Stimulated activated CD4-positive, alpha-beta T cell treated with anti-CD3 and anti-CD28 coated beads, Interleukin-1b, Interleukin-23, amount 100 ng/mL, for 24 hours (primary cell): ENCODE measurements at regions not wholly inside any gene's neighbourhood (a gene's known extent, or its start where the extent isn't known, plus 50 kb on each side); places are given as distances from the start of the nearest gene placed in this dataset.

Experiments
- DNase-seq, 4 experiments: peaks; one replicate each; pipeline ENCODE4 v3.0.0-alpha.2; 2020; ENCODE audit warnings: low read depth in 4 of 4, low spot score in 1 of 4

GRCh38 chr12:65517656-65518210, 239.2 kb downstream of the MSRB3 start:
- no peak for DNase-seq

DNA sequence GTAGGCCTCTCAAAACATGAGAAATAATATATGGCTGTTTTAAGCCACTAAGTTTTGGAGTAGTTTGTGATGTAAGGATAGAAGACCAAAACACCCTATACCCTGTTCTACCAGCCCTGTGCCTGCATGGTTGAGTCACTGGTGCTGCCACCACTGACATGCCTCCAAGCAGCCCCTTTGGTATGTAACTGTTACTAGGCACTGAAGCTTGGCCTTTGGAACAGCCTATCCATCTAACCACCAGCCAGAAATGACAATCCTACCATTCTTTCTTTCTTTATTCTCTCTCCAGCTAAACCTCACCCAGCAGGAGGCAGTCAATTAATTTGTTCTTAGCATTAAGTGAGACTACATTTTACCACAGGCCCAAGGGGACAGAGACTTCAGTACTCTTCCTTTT, 240.3 kb downstream of the MSRB3 start:
- no peak for DNase-seq

- no peak for DNase-seq
Observed at GRCh38 chr12:65520658-65521057, 242.2 kb downstream of the MSRB3 start.

DNA sequence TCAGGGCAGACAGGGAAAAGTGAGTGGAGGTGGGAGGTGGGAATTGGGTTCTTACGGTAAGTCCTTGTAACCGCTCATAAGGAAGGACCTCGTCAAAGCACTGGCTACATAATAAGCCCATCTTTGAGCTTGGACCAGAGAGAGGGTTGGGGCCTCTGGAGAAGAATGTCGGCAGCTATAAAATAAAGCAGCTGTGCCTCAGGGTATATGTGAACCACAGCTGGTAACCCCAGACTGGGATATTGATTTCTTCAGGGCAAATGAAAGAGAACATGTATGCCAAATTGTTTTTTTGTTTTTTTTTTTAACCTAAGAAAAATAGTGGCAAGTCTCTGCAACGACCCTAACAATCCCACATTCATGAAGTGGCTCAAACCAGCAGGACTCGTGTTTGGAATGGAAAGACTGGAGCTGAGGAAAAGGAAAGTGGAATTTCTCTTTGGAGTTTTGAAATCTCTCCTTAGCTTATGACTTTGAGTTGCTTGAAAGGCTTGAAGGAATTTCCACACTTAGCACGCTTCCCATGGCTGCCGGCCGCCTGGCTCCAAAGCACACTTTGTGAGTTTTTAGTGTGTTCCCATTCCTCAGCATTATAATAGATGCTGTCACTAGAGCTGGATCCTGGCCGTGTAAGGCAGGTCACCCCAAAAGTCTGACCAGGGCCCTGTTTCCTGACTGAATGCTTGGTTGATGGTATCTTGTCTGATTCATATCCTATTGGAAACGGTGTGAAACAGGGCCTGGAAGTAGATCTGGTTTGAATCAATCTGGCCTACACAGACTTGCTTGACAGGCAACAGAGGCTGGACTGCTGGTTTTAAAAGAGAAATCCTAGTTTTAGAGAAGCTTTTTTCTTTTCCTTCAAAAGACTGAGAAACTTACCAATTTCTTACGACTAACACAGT, 244.7 kb downstream of the MSRB3 start:
- no peak for DNase-seq

DNA sequence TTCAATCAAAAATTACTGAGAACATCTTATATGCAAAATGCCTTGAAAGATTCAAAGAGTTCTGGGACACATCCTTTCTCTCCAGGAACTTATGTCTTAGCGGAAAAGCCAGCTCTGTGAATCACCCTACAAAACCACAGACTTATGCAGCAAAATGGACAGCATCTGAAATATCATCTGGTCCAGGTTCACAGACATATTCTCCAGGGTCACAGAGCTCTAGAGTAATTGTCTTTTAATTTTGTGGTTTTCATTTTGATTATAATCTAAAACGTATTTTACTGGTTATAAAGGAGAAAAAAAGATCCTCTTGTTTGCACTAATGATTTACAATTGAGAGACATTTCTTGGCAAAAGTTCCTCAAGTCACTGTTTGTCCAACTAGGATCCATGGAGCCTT, 246.2 kb downstream of the MSRB3 start:
- DNase-seq, result no peak

GRCh38 chr12:65525491-65526141, 247.1 kb downstream of the MSRB3 start:
- DNase-seq, result no peak

DNA sequence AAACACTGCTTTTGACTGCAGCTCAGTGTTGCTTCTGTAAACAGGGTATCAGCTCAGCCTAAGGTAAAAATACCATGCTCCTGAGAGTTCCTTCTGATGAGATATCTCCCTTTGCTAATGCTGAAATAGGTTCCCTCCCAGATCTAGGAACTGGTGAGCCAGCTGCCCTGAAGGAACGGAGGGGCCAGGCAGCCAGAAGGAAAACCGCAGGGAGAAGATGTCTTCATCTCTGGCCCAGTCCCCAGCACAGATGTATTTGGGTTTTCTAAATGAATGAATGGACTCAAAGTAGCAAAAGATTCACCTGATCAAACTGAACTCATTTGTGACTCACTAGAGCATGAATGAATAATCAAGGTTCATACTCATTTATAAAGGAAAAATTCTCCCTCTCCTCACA, 247.8 kb downstream of the MSRB3 start:
- no peak for DNase-seq

GRCh38 chr12:65528127-65528526, 249.6 kb downstream of the MSRB3 start:
- DNase-seq, result no peak

DNA sequence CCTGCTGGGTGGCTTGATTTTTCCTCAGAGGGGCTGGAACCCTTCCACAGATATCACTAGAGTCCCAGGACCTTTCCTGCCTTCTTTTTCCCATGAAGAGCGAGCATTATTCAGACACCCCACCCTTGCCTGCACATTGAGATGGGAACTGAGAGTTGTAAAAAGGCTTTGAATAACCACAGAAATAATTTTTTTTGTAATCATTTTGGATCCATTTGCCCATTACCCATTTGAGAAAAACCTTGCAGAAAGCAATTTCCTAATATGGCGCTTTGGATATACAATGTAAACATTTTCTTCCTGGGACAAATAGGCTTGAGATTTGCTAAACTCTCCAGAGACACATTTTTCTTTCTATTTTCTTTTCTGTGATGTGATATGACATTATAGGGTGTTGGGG, 250.6 kb downstream of the MSRB3 start:
- DNase-seq, result no peak

- no peak for DNase-seq
Observed at GRCh38 chr12:65529771-65530435, 251.4 kb downstream of the MSRB3 start.

DNA sequence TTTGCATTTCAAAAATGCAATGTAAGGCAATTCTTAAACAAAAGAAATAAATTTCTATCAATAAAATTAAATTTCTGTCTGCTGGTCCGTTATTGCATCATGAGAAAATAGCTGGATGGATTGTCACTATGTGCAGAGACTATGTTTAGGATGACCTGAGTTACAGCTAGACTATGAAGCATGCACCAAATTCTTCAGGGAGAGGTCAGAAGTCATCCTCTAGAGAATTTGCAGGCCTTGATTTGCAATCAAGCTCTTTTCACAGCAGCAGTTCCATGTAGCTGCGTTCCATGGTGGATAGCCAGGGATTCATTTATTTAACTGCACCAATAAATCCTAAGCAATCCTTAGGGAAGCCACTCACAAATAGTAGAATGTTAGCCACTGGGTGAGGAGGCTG, 253.7 kb downstream of the MSRB3 start:
- no peak for DNase-seq

DNA sequence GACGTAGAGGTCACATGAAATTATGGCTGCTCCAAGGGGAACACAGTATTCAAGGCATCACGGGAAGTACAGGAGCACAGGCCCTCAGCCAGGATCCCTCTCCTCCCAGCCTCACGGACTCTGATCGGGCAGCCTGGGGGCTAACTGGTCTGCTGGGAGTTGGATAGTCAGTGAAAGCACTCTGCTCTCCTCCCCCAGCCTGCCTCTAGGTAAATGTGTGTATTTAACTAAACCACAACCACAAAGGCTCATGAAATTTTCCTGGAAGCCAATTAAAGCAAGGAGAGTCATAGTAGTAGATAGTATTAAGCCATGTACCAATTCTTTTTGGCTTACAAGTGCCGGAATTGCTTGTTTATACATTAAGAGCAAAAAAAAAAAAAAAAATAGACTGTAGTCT, 254.3 kb downstream of the MSRB3 start:
- no peak for DNase-seq

DNA sequence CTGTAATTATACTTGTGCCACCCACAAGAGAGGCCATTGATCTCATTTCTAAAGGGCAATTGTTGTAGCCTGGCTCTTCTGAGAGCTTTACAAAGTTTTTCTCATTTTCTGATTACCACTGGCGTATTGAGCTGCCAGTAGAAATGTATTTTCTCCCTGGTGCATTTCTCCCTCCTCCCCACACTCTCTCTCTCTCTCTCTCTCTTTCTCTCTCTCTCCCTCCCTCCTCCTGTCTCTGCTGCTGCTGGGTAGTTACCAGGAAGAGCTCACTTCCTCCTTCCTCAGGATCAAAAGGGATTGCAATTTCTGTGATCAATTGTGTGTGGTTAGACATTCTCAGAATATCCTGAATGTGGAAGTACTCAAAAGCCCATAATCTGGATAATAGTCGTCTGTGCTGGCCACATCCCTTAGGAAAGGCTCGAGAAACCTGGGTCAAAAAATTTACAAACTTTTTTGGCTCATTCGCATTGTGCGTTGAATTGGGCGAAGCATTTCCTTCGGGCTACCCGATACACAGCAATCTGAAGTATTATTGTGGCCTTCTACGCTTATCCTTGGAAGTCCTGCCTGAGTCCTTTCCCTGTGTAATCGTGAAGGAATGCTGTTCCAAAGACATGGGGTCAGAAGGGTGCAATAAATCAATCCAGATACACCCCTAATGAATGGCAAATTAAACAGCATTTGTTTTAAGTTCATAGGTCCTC, 254.8 kb downstream of the MSRB3 start:
- DNase-seq, result no peak

DNA sequence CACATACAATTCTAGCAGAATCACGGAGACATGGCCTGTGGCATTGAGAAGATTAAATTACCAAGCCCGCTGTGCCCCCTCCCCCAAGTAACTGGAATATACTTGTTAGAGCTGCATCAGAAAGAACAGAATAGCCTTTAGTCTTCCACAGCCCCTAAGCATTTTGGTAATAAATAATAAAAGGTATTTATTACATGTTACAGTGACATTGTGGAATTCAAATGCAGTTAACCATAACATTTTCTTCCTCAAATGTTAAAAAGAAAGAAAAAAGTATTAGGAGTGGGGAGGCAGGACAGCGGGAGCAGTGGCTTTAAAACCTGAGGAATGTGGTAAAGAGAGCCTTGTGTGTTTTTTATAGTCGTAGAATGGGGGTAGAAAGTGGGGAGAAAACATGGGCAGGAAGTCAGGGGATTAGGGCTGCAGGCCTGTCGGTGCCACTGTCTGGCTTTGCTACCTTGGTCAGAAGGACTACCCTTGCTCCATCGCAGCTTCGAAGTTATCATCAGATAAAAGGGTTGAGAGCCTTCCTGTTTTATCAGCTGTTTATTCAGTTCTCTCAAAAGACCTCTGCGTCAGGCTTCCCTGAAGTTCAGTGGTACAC, 255.9 kb downstream of the MSRB3 start:
- no peak for DNase-seq

GRCh38 chr12:65535946-65536345, 257.5 kb downstream of the MSRB3 start:
- DNase-seq, result no peak

DNA sequence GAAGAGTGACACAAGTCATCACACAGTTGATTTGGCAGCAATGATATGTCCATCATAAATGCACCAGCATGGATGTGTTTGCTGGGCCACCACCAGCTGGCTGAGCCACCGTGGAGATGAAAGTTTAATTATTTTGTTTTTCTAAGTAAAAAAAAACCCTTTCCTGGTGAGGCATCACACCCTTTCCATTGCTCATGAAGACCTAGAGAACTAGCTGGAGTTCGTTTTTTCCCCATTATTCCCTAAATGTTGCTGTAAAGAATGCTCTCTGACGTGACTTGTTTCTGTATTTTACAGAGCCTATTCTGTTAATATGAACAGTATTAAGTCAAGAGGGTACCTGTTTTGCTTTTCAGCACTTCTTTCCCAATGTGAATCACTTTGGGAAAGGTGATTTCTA, 257.9 kb downstream of the MSRB3 start:
- no peak for DNase-seq

DNA sequence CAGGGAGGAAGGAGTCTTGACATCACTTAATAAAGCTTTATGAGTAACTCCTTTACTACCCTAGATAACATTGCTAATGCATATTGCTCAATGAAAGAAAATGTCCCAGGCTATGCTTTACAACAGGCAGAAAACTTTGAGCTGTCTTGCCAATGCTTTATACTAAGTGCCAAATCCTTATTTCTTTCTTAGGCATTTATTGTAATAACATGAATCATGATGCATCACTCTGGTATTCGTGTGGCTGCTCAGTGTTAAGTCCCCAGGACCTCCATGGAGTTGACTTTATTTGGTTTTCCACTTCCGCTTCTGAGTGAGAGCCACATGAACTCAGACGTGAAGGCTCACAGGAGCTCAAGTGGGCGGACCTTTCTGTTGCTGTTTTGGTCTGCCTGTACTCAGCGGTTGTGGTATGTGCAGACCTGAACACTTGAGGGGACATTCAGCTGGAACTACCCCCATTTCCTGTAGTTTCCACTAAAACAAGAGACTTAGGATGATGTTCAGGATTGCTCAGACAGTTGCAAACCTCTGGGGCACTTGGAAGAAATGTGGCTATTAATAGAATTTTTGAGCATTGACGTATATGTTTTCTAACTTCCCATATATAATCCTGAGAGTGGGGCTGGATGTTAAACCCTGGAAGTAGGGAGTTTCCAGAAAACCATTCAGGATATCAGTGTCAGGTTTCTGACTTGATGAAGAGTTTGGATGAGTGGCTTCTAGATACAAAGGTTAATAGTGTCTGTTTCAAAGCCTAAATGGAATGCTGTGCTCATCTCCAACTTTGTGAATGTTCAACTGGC, 258.6 kb downstream of the MSRB3 start:
- no peak for DNase-seq

DNA sequence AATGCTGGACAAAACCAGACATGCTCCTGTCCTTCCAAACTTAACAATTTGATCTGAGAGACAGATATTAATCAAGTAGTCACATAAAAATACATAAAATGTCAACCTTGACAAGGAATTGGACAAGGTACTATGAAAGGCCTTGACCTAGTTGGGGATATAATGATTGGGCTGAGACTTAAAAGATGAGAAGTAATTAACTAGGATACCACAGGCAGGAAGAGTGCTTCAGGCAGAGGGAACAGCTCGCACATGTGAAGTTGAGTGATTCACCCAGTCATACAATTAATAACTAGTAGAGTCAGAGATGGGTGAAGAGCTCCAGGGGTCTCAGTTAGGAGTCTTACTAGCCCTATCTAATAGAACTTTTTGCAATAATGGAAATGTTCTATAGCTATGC, 259.5 kb downstream of the MSRB3 start:
- DNase-seq, result no peak

- no peak for DNase-seq
Observed at GRCh38 chr12:65539023-65539422, 260.5 kb downstream of the MSRB3 start.

DNA sequence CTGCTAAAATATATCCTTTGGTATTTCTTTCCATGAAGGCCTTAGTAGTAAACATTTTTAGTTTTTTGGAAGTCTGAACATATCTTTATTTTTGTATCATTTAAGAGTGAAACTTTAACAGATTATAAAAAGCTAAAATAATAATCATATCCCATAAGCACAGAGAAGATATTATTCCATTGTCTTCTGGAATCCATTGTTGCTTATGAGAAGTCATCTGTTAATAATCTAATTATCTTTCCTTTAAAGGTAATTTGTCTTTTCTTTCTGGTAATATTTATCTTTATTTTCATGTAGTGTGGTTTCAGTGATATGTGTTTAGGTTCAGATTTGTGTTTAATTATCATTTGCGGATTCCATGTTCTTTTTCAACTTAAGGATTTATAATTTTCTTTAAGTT, 261.7 kb downstream of the MSRB3 start:
- no peak for DNase-seq
